AG10803 (cell line): ENCODE measurements at regions not wholly inside any gene's neighbourhood (a gene's known extent, or its start where the extent isn't known, plus 50 kb on each side); places are given as distances from the start of the nearest gene placed in this dataset.

ENCODE experiments used
- DNase-seq: peaks from one replicate; pipeline ENCODE4 v3.0.0; 2010; ENCODE audit warnings: low read depth
- H3K4me3 ChIP-seq: 2 replicates; pipeline ENCODE4 v1.5.1; 2011; ENCODE audit warnings: mild to moderate bottlenecking, low read length, control low read depth
- TF ChIP-seq, protein P1 (sequence below): conservative IDR thresholded peaks from 2 replicates; pipeline ENCODE4 v1.5.1; 2011; ENCODE audit warnings: mild to moderate bottlenecking, low read length, control low read depth, inconsistent platforms

- DNase-seq = peak; percentile 95
- peak overlapping the region; percentile 50 for H3K4me3 ChIP-seq
- TF ChIP-seq, protein P1, sequence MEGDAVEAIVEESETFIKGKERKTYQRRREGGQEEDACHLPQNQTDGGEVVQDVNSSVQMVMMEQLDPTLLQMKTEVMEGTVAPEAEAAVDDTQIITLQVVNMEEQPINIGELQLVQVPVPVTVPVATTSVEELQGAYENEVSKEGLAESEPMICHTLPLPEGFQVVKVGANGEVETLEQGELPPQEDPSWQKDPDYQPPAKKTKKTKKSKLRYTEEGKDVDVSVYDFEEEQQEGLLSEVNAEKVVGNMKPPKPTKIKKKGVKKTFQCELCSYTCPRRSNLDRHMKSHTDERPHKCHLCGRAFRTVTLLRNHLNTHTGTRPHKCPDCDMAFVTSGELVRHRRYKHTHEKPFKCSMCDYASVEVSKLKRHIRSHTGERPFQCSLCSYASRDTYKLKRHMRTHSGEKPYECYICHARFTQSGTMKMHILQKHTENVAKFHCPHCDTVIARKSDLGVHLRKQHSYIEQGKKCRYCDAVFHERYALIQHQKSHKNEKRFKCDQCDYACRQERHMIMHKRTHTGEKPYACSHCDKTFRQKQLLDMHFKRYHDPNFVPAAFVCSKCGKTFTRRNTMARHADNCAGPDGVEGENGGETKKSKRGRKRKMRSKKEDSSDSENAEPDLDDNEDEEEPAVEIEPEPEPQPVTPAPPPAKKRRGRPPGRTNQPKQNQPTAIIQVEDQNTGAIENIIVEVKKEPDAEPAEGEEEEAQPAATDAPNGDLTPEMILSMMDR = no peak
These were observed 132.6 kb upstream of the HES1 start for GRCh38 chr3:194003114-194004057.

GRCh38 chr3:194005930-194006501 lies 129.9 kb upstream of the HES1 start:
- TF ChIP-seq, protein P1 = no peak
- DNase-seq = no peak
- H3K4me3 ChIP-seq = no peak overlapping the region

- DNase-seq = no peak
- TF ChIP-seq, protein P1 = no peak
- no peak overlapping the region for H3K4me3 ChIP-seq
These were observed 128.2 kb upstream of the HES1 start for GRCh38 chr3:194007592-194008337.

- DNase-seq = no peak
- TF ChIP-seq, protein P1 = no peak
- H3K4me3 ChIP-seq = no peak overlapping the region
These were observed 126.9 kb upstream of the HES1 start for GRCh38 chr3:194009019-194009418.

DNA sequence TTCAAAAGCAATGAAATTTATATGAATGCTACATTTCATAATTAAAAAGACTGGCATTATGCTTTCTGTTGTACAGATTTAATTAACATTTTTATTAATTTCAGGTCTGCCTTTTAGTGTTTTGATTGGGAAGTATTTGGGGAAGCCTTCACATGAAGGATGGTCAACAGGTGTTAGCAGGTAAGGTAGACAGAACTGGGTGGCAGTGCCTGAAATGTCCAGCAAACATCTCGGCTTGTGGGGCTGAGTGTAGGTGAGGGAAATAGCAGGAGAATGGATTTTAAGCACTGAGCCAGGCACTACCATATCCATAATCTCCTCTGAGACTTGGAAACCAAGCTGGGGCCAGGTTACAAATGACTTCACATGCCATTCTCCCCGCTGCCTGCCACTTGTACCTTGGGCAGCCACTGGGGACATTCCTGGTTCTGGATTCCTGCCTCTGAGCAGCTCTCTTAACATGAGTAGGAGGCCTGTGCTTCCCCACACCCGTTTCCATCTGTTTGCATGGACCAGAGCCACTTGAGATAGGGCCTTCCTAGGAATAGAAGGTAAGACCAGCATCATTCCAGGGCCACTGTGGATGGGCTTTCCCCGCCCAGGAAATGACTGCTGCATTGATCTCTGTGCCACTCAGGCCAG lies 125.9 kb upstream of the HES1 start:
- TF ChIP-seq, protein P1 = no peak
- no peak for DNase-seq
- no peak overlapping the region for H3K4me3 ChIP-seq

GRCh38 chr3:194011807-194012206 lies 124.1 kb upstream of the HES1 start:
- no peak for DNase-seq

More at GRCh38 chr3:194011807-194012206, 124.1 kb upstream of the HES1 start:
- no peak overlapping the region for H3K4me3 ChIP-seq
- TF ChIP-seq, protein P1 = no peak
